ENCODE measurements at regions not wholly inside any gene's neighbourhood (a gene's known extent, or its start where the extent isn't known, plus 50 kb on each side); places are given as distances from the start of the nearest gene placed in this dataset.

- POLR2A ChIA-PET: no interaction called here
- H3K79me2 ChIP-seq (ENCODE audit: insufficient read depth, low read length): no peaks in the 10 kb centered on the region
- H3K9ac ChIP-seq (ENCODE audit: insufficient read depth, low read depth, low read length): no peak overlapping the region
- H3K27ac ChIP-seq (ENCODE audit: extremely low read length, insufficient read depth, low read length): no peak overlapping the region
- TF ChIP-seq THAP7 (CRISPR knock-in tag; IDR thresholded peaks at IDR 0.05) (no peak), ZNF713 (CRISPR knock-in tag; IDR thresholded peaks at IDR 0.05) (no peak), SIN3B (IDR thresholded peaks at IDR 0.05; ENCODE audit: low read length) (no peak), JUN (CRISPR knock-in tag; IDR thresholded peaks at IDR 0.05) (no peak), KMT2B (CRISPR knock-in tag; IDR thresholded peaks at IDR 0.05) (no peak), KDM4B (CRISPR knock-in tag; IDR thresholded peaks at IDR 0.05) (no peak), ZNF83 (CRISPR knock-in tag; IDR thresholded peaks at IDR 0.05; ENCODE audit: borderline replicate concordance) (no peak), ZNF180 (CRISPR knock-in tag; IDR thresholded peaks at IDR 0.05; ENCODE audit: borderline replicate concordance, low read depth) (no peak), ZNF777 (CRISPR knock-in tag; IDR thresholded peaks at IDR 0.05) (no peak), ZNF564 (CRISPR knock-in tag; IDR thresholded peaks at IDR 0.05) (no peak), ZNF207 (IDR thresholded peaks at IDR 0.05; ENCODE audit: borderline replicate concordance) (no peak), ESRRA (CRISPR knock-in tag; IDR thresholded peaks at IDR 0.05; ENCODE audit: low read depth) (no peak), SP4 (CRISPR knock-in tag; IDR thresholded peaks at IDR 0.05) (no peak)
- CTCF ChIA-PET (ENCODE audit: low intra/inter-chr PET ratio, low total read pairs): no interaction called here
- H3K4me2 ChIP-seq (ENCODE audit: low read depth, low read length): no peak overlapping the region
- no peaks in the 10 kb centered on the region for H3K9me3 ChIP-seq (ENCODE audit: low read length)
- DNase-seq (ENCODE audit: low spot score) (no peak), FAIRE-seq (no peak), ATAC-seq (no peak)
- intact Hi-C loops (cut with micrococcal nuclease; ENCODE audit: unreplicated experiment) (no loop called here), in situ Hi-C loops (cut with HindIII; ENCODE audit: extremely low pct_ligation_motif_present, low pct_unique_long_range_greater_than_20kb) (no loop called here)
- no peaks in the 10 kb centered on the region for H3K4me1 ChIP-seq (ENCODE audit: insufficient read depth, low read length)
- H3K27me3 ChIP-seq (ENCODE audit: control insufficient read depth in 1 of 2, insufficient read depth in 2 of 2, low read length in 2 of 2): no peaks in the 10 kb centered on the region
- H3K36me3 ChIP-seq (replicated peaks in 1 of 2; ENCODE audit: control insufficient read depth in 1 of 2, insufficient read depth in 2 of 2, low read length in 2 of 2): no peaks in the 10 kb centered on the region
- H4K20me1 ChIP-seq (ENCODE audit: insufficient read depth, low read length): no peaks in the 10 kb centered on the region
- BruUV-seq (replicated peaks): no TSS peak
- 0% methylated on average over 1 of the region's 1 CpG for WGBS (ENCODE audit: low lambda C conversion rate)
- H3K4me3 ChIP-seq (replicated peaks in 1 of 3; ENCODE audit: insufficient read depth in 1 of 3, low read depth in 2 of 3, low read length in 3 of 3): no peak overlapping the region
- no peak overlapping the region for H2AFZ ChIP-seq (ENCODE audit: low read length)
Observed at GRCh38 chr3:173268781-173269180, 127.7 kb upstream of the SPATA16 start.

Data from HepG2 (cell line).